ENCODE measurements at regions not wholly inside any gene's neighbourhood (a gene's known extent, or its start where the extent isn't known, plus 50 kb on each side); places are given as distances from the start of the nearest gene placed in this dataset.

GRCh38 chr6:135578976-135579375 is 81.4 kb upstream of the AHI1 start:
- TF ChIP-seq CTCF (IDR thresholded peaks at IDR 0.05; ENCODE audit: low read depth, low read length, missing input control) (no peak), RAD21 (IDR thresholded peaks at IDR 0.05) (no peak), REST (IDR thresholded peaks at IDR 0.05) (no peak), MAX (IDR thresholded peaks at IDR 0.05) (no peak), ATF3 (IDR thresholded peaks at IDR 0.05) (no peak), ZBTB33 (IDR thresholded peaks at IDR 0.05) (no peak), FOXA1 (IDR thresholded peaks at IDR 0.05) (no peak), JUND (IDR thresholded peaks at IDR 0.05) (no peak)
